Ovary (tissue), 3 donors: ENCODE measurements at regions not wholly inside any gene's neighbourhood (a gene's known extent, or its start where the extent isn't known, plus 50 kb on each side); places are given as distances from the start of the nearest gene placed in this dataset.

Experiments used
- POLR2A ChIP-seq: fragments of 450-650 bp; IDR thresholded peaks from one replicate; pipeline ENCODE4 v1.6.1; 2017; ENCODE audit warnings: antibody characterized with exemption, mild to moderate bottlenecking, moderate library complexity
- TF ChIP-seq, protein P1 (sequence below), 3 donors: fragments of 450-650 bp in 2 of 3; fragments of 200-600 bp in 1 of 3; IDR thresholded peaks; one replicate each; pipeline versions ENCODE4 v1.5.1 to v1.8.0; 2016 to 2022; ENCODE audit warnings: antibody characterized with exemption in 3 of 3, mild to moderate bottlenecking in 1 of 3
- donor health status: DM: no; HTN: no; CAD: no.

- TF ChIP-seq, protein P1, sequence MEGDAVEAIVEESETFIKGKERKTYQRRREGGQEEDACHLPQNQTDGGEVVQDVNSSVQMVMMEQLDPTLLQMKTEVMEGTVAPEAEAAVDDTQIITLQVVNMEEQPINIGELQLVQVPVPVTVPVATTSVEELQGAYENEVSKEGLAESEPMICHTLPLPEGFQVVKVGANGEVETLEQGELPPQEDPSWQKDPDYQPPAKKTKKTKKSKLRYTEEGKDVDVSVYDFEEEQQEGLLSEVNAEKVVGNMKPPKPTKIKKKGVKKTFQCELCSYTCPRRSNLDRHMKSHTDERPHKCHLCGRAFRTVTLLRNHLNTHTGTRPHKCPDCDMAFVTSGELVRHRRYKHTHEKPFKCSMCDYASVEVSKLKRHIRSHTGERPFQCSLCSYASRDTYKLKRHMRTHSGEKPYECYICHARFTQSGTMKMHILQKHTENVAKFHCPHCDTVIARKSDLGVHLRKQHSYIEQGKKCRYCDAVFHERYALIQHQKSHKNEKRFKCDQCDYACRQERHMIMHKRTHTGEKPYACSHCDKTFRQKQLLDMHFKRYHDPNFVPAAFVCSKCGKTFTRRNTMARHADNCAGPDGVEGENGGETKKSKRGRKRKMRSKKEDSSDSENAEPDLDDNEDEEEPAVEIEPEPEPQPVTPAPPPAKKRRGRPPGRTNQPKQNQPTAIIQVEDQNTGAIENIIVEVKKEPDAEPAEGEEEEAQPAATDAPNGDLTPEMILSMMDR (IDR thresholded peaks at IDR 0.05): no peak
- TF ChIP-seq POLR2A: no peak
Measured at GRCh38 chr14:98894600-98894999, 377.4 kb downstream of the BCL11B start.
